AG10803 (cell line): ENCODE measurements at regions not wholly inside any gene's neighbourhood (a gene's known extent, or its start where the extent isn't known, plus 50 kb on each side); places are given as distances from the start of the nearest gene placed in this dataset.
A peak's percentile ranks its signal among the peaks of the same experiment; 100 is the strongest.

Experiments
- DNase-seq: peaks from one replicate; pipeline ENCODE4 v3.0.0; 2010; ENCODE audit warnings: low read depth
- H3K4me3 ChIP-seq: 2 replicates; pipeline ENCODE4 v1.5.1; 2011; ENCODE audit warnings: mild to moderate bottlenecking, low read length, control low read depth
- CTCF ChIP-seq: conservative IDR thresholded peaks from 2 replicates; pipeline ENCODE4 v1.5.1; 2011; ENCODE audit warnings: mild to moderate bottlenecking, low read length, control low read depth, inconsistent platforms

DNA sequence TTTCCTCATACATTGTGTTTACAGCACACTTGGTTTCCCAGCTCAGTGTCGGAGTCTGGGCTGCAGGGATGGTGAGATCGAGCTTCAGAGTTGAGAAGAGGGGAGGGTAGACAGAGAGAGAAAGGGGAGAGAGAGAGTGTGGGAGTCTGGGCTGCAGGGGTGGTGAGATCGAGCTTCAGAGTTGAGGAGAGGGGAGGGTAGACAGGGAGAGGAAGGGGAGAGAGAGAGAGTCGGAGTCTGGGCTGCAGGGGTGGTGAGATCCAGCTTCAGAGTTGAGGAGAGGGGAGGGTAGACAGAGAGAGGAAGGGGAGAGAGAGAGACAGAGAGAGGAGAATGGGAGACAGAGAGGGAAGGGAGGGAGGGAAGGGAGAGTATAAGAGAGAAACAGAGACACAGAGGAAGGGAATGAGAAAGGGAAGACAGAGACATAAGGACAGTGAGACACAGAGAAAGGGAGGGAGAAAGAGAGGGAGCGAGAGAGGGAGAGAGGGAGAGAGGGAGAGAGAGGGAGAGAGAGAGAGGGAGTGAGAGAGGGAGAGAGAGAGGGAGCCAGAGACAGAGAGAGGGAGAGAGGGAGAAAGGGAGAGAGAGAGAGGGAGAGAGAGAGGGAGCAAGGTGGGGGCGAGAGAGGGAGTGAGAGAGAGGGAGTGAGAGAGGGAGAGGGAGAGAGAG is 222.7 kb upstream of the GMDS start:
- no peak overlapping the region for H3K4me3 ChIP-seq
- DNase-seq = no peak
- no peak for TF ChIP-seq CTCF

GRCh38 chr6:2465336-2465735 is 219.9 kb upstream of the GMDS start:
- H3K4me3 ChIP-seq = no peak overlapping the region
- TF ChIP-seq CTCF = no peak
- no peak for DNase-seq

GRCh38 chr6:2464641-2465040 is 219.2 kb upstream of the GMDS start:
- DNase-seq = no peak
- no peak for TF ChIP-seq CTCF
- H3K4me3 ChIP-seq = no peak overlapping the region

DNA sequence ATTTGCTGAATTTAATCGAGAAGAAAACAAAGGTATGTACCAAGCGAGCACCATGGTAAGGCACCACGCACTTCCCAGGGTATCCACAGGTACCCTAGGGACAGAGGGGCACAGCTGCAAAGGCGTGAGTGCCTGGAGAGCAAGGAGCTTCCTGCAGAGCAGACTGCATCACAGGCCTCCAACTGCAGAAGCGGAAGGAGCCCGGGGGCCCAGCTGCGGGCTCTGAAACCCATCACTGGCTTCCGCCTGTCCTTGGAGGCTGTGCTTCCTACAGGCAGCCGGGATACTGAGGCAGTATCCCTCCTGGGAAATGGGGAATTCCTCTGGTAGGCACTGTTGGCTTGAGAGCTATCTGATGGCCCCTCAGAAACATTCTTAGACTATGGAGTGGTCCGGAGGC is 217.4 kb upstream of the GMDS start:
- no peak for TF ChIP-seq CTCF
- H3K4me3 ChIP-seq = no peak overlapping the region
- no peak for DNase-seq

DNA sequence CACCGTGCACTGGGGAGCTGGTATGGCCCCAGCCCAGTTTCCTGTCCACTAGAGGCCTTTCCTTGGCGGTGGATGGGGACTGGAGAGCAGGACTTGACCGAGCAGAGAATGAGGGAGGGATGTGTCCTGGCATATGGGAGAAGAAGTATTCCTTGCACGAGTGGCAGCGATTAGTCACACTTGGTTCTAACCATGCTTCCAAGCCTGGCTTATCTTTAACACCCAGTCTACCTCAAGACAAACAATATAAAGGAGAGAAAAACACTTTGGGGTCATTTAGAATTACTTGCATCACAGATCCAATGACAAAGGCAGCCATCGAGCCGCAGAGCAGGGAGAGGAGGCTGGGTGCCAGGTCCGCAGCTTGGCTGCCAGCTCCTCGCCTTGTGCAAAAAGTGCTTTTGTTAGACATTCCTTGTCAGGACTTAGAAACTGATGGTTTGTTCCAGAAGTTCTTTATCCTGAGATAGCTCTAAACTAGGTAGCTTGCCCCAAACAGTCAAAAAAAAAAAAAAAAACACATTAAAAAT is 214.9 kb upstream of the GMDS start:
- no peak overlapping the region for H3K4me3 ChIP-seq
- TF ChIP-seq CTCF = no peak

GRCh38 chr6:2454180-2454579 is 208.8 kb upstream of the GMDS start:
- no peak for TF ChIP-seq CTCF
- DNase-seq = peak; percentile 54
- no peak overlapping the region for H3K4me3 ChIP-seq

More for the DNA sequence above, 214.9 kb upstream of the GMDS start:
- no peak for DNase-seq

DNA sequence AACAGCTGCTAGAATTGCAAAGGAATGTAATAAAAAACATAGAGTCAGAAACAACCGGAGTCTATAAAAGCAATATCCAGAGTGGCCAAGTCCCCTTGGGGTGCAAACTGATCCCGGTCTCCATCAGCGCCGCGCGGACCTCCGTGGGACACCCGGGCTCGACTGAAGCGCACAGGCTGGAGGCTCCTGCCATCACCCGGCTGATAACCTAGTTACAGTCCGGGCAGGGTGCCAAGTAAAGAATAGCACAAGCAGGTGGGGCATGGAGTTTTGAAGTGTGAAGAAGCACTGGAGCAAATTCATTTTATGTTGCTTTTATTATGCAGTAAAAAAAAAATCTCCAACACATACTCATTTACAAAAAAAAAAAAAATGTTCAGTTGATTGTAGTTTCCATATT is 205.1 kb upstream of the GMDS start:
- no peak overlapping the region for H3K4me3 ChIP-seq
- no peak for DNase-seq
- TF ChIP-seq CTCF = no peak
